OCI-M1 (cell line): ENCODE measurements at regions not wholly inside any gene's neighbourhood (a gene's known extent, or its start where the extent isn't known, plus 50 kb on each side); places are given as distances from the start of the nearest gene placed in this dataset.

Source experiments
- DNase-seq: peaks from one replicate; lab custom pipeline; 2025; lab: John Stamatoyannopoulos, UW

DNA sequence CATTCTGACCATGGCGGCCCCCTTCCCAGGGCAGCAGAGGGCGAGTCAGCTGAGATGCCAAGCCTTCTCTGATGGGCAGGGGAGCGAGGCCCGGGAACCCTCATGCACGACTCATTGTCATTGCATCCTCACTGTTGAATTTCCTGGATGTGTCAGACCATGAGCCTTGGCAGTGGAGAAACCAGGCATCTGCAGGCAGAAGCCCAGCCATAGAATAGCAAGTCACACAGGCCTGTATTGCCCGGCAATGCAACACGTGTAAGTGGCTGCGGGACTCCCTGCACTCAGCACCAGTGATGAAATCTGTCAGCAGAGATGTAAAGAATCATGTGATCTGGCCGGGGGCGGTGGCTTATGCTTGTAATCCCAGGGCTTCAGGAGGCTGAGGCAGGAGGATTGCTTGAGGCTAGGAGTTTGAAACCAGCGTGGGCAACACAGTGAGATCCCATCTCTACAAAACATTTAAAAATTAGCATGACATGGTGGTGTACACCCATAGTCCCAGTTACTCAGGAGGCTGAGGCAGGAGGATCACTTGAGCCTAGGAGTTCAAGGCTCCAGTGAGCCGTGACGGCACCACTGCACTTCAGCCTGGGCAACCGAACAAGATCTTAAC lies 199.7 kb downstream of the KATNAL1 start:
- DNase-seq = no peak

GRCh38 chr13:30107121-30107520 lies 200.2 kb downstream of the KATNAL1 start:
- no peak for DNase-seq

GRCh38 chr13:30105381-30105780 lies 202.0 kb downstream of the KATNAL1 start:
- no peak for DNase-seq

- no peak for DNase-seq
Measured at GRCh38 chr13:30103161-30103840, 204.1 kb downstream of the KATNAL1 start.

GRCh38 chr13:30100226-30100625 lies 207.1 kb downstream of the KATNAL1 start:
- DNase-seq = no peak

DNA sequence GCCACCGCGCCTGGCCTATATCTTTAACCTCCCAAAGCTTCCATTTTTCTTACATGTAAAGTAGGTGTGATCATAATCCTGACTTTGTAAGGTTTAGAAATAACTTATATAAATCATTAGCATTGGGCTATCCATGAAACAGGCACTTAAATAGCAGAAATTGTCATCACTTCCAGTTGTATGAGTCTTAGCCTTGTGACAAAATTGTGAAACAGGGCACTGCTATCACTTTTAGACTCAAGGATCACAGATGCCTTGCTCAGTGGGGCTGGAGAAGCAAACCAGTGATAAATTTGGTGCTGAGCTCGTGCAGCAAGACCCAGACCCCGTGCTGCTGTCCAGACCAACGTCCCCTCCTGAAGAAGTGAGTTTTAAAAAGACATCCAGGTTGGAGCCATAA lies 209.7 kb downstream of the KATNAL1 start:
- no peak for DNase-seq

DNA sequence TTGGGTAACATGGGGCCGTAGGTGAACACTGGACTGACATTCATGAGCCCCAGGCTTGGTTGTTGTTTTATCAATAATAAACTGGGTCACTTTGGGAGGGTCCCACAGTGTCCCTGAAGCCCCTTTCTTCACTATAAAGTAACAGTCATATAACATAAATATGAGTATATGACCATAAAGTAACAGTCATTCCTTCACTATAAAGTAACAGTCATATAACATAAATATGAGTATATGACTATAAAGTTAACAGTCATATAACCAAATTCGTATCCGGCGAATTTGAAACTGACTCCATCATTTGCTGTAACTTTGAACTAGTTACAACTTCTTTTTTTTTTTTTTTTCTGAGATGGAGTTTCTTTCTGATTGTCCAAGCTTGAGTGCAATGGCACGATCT lies 210.3 kb downstream of the KATNAL1 start:
- DNase-seq = no peak

- DNase-seq = no peak
Measured at GRCh38 chr13:30094015-30094414, 213.3 kb downstream of the KATNAL1 start.

DNA sequence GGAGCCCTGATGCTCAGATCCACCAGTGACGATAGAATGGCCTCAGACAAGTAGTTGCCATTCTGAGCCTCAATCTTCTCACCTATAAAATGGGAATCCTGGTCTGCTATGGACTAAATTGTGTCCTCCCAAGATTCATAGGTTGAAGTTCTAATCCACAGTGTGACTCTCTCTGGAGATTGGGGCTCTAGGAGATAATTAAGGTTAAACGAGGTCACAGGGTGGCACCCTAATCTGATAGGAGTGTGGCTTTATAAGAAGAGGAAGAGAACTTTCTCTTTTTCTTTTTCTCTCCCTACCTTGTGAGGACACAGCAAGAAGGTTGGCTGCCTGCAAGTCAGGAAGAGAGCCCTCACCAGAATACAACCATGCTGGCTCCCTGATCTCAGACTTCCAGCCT lies 214.1 kb downstream of the KATNAL1 start:
- DNase-seq = no peak

DNA sequence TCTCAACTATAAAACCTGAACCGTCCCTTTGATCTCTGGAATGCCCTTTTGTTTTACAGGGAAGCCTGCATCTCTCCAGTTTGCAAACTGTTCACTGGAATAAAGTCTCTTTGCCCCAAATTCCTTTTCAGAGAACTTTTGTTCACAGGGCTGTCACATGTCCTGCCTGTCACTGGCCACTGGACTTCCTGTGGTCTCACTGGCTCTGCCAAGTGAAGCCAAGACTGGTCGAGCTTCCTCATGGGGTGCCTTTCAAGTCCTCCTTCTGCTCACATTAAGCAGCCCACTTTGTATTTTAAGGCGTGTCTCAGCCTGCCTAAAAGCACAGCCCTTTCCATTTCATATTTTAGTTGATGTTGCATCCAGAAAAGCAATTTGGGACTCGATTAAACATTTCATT lies 215.7 kb downstream of the KATNAL1 start:
- no peak for DNase-seq

GRCh38 chr13:30091035-30091434 lies 216.3 kb downstream of the KATNAL1 start:
- no peak for DNase-seq

DNA sequence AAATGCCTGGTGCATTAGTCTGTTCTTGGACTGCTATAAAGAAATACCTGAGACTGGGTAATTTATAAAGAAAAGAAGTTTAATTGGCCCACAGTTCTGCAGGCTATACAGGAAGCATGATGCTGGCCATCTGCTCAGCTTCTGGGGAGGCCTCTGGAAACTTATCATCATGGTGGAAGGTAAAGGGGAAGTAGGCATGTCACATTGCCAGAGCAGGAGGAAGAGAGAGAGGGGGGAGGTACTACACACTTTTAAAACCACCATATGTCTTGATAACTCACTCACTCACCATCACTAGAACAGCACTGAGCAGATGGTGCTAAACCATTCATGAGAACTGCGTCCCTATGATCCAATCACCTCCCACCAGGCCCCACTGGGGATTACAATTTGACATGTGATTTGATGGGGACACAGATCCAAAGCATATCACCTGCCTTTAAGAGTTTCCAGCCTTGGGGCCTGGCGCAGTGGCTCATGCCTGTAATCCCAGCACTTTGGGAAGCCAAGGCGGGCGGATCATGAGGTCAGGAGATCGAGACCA lies 219.0 kb downstream of the KATNAL1 start:
- DNase-seq = peak; percentile 33

GRCh38 chr13:30085087-30085486 lies 222.3 kb downstream of the KATNAL1 start:
- no peak for DNase-seq

DNA sequence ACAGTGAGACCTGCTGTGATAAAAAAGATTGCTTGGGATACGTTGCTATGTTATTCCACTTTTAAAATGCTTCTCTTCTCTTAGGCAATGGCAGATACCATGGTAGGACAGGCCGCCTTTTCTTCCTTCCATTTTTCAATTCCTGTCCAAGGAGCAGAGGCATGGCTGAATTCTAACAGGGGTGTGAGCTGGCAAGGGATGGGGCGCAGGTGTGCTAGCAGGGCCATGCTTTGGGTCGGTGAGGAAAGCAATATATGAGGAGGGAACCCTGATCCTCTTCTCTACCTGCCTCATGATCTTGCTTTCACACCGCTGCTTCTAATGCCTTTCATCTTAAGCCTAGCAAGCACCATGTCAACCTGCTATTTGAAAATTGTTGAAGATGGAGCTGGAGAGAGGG lies 225.0 kb downstream of the KATNAL1 start:
- no peak for DNase-seq

DNA sequence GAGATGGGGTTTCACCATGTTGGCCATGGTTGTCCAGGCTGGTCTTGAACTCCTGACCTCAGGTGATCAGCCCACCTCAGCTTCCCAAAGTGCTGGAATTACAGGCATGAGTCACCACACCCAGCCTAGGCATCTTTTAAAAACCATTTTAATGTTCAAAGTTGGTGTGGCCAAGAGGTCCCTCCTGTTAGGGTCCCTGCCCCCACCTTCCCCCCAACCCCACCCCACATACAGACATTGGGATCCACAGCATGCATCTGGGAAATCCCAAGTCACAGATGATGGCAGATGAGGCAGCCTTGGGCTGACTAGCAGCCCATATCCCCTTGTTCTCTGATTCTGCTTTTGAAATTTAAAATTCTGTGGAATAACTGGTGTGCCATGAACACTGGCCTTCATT lies 226.0 kb downstream of the KATNAL1 start:
- DNase-seq = no peak

DNA sequence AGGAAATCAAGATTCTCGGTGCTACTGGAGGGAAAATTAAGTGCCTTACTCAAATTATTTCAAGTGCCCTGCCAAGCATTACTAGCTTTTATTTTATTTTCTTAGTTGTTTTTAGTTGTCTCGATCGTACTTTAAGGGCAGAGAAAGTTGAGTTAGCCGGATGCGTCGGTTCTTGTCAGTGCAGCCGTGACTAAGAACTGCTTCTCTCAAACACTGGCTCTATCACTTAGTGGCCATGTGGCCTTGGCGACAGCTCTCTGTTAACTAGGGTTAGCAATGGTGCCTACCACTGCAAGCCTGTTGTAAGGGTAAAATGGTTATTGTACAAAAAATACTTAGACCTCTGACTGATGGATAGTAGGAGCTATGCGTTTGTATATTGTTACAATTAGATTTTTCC lies 227.8 kb downstream of the KATNAL1 start:
- DNase-seq = no peak

DNA sequence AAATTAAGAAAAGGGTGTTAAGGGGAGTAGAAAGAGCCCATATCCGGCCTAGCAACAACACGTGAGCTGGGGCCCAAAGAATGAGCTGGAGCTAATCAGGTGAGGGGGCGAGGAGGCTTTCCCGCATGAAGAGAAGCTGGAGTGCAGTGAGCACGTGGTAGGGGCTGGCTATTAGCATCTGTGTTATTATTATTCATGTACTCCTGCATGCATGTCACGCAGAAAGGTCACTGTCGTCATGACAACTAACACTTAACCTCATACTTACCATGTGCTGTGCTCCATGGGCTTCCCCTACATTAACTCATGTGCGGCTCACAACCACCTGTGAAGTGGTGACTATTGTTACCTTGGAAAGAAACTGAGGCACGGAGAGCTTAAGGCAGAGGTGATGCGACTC lies 227.6 kb upstream of the UBL3 start:
- no peak for DNase-seq

- no peak for DNase-seq
Measured at GRCh38 chr13:30077240-30077735, 226.9 kb upstream of the UBL3 start.

- no peak for DNase-seq
Measured at GRCh38 chr13:30074955-30075614, 224.7 kb upstream of the UBL3 start.

DNA sequence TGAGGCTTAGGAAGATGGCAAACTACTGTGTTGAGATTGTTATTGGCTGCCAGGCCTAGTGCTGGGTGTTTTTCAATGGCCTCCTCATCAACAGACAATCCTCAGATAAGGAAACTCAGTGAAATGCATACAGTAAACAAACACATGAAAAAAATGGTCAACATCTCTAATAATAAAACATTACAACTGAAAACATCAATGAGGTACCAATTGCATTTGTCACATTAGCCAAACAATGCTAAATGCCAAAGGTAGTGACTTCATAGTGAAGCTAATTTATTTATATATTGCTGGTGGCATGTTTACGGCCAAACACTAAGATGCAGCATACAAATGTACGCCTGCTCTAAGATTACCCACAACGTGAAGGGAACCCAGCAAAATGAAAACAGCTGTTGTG lies 224.0 kb upstream of the UBL3 start:
- no peak for DNase-seq

DNA sequence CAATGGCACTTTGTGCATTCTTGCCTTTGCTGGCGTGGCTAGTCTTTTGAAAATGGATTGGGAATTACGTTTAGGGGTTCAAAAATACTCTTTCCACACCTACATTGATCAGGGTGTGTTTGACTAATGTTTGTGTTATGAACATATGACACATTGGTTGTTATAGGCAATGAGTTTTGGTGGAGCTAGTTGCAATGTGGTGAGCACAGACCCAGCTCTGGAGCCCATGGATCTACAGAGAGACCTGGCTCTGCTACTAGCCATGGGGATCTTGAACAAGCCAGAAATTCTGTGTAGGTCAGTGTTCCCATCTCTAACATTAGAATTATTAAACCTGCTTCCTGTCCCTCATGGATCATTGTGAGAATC lies 222.4 kb upstream of the UBL3 start:
- no peak for DNase-seq

- no peak for DNase-seq
Measured at GRCh38 chr13:30071969-30072817, 221.8 kb upstream of the UBL3 start.
